Activated CD4-positive, alpha-beta memory T cell treated with anti-CD3 and anti-CD28 coated beads for 36 hours (primary cell): ENCODE measurements at regions not wholly inside any gene's neighbourhood (a gene's known extent, or its start where the extent isn't known, plus 50 kb on each side); places are given as distances from the start of the nearest gene placed in this dataset.

Experiments
- CTCF ChIA-PET: fragments of 350-600 bp; sonication (Branson Sonifier 250); formaldehyde crosslinking; loops from one replicate; lab custom pipeline; 2021; ENCODE audit warnings: antibody characterized with exemption, inconsistent platforms; lab: Charles Lee
- POLR2A ChIA-PET: fragments of 350-600 bp; sonication (Branson Sonifier 250); formaldehyde crosslinking; loops from one replicate; lab custom pipeline; 2021; ENCODE audit warnings: antibody characterized with exemption; lab: Charles Lee
- DNase-seq: peaks from one replicate; pipeline ENCODE4 v3.0.0-alpha.2; 2020
- H3K27ac Mint-ChIP-seq: one replicate; pipeline ENCODE4 v1.8.0; 2021; ENCODE audit warnings: mixed read lengths
- H3K27me3 Mint-ChIP-seq: one replicate; pipeline ENCODE4 v1.8.0; 2021; ENCODE audit warnings: mixed read lengths
- H3K36me3 Mint-ChIP-seq: one replicate; pipeline ENCODE4 v1.8.0; 2021; ENCODE audit warnings: mixed read lengths
- H3K4me1 Mint-ChIP-seq: one replicate; pipeline ENCODE4 v1.8.0; 2021; ENCODE audit warnings: low read depth, mixed read lengths
- H3K4me3 Mint-ChIP-seq: one replicate; pipeline ENCODE4 v1.8.0; 2021; ENCODE audit warnings: mild to moderate bottlenecking, mixed read lengths
- H3K9me3 Mint-ChIP-seq: one replicate; pipeline ENCODE4 v1.8.0; 2021; ENCODE audit warnings: mixed read lengths
- intact Hi-C: fragments of 100-400 bp; cut with micrococcal nuclease; formaldehyde crosslinking; loops from one replicate; pipeline ENCODE4 v1.15.1; 2023

- intact Hi-C loops = no loop called here
- Mint-ChIP-seq H3K27ac (no peak overlapping the region), H3K4me1 (no peaks in the 10 kb centered on the region), H3K27me3 (peaks cover 15% of the 10 kb centered on the region), H3K36me3 (no peaks in the 10 kb centered on the region), H3K9me3 (no peaks in the 10 kb centered on the region), H3K4me3 (no peak overlapping the region)
- ChIA-PET POLR2A (no interaction called here), CTCF (no interaction called here)
- no peak for DNase-seq
Observed at GRCh38 chr16:54590836-54591235, 304.2 kb upstream of the IRX3 start.

GRCh38 chr16:54589326-54589725 is 302.7 kb upstream of the IRX3 start:
- CTCF ChIA-PET = no interaction called here
- intact Hi-C loops = no loop called here
- Mint-ChIP-seq H3K4me1 (no peaks in the 10 kb centered on the region), H3K27me3 (peaks cover 6% of the 10 kb centered on the region), H3K9me3 (no peaks in the 10 kb centered on the region), H3K4me3 (no peak overlapping the region), H3K36me3 (no peaks in the 10 kb centered on the region), H3K27ac (no peak overlapping the region)
- no peak for DNase-seq
- POLR2A ChIA-PET = no interaction called here

GRCh38 chr16:54588026-54588425 is 301.4 kb upstream of the IRX3 start:
- intact Hi-C loops = no loop called here
- H3K9me3 Mint-ChIP-seq = no peaks in the 10 kb centered on the region
- DNase-seq = no peak
- ChIA-PET POLR2A (no interaction called here), CTCF (no interaction called here)
- H3K4me1 Mint-ChIP-seq = no peaks in the 10 kb centered on the region
- no peak overlapping the region for H3K4me3 Mint-ChIP-seq
- no peaks in the 10 kb centered on the region for H3K36me3 Mint-ChIP-seq
- peaks cover 2% of the 10 kb centered on the region for H3K27me3 Mint-ChIP-seq
- no peak overlapping the region for H3K27ac Mint-ChIP-seq

GRCh38 chr16:54587176-54587515 is 300.6 kb upstream of the IRX3 start:
- POLR2A ChIA-PET = no interaction called here
- no peak overlapping the region for H3K27ac Mint-ChIP-seq
- H3K9me3 Mint-ChIP-seq = no peaks in the 10 kb centered on the region
- no peaks in the 10 kb centered on the region for H3K4me1 Mint-ChIP-seq
- intact Hi-C loops = no loop called here
- no peak for DNase-seq
- CTCF ChIA-PET = no interaction called here
- H3K36me3 Mint-ChIP-seq = no peaks in the 10 kb centered on the region
- no peak overlapping the region for H3K4me3 Mint-ChIP-seq
- H3K27me3 Mint-ChIP-seq = peaks cover 1% of the 10 kb centered on the region

DNA sequence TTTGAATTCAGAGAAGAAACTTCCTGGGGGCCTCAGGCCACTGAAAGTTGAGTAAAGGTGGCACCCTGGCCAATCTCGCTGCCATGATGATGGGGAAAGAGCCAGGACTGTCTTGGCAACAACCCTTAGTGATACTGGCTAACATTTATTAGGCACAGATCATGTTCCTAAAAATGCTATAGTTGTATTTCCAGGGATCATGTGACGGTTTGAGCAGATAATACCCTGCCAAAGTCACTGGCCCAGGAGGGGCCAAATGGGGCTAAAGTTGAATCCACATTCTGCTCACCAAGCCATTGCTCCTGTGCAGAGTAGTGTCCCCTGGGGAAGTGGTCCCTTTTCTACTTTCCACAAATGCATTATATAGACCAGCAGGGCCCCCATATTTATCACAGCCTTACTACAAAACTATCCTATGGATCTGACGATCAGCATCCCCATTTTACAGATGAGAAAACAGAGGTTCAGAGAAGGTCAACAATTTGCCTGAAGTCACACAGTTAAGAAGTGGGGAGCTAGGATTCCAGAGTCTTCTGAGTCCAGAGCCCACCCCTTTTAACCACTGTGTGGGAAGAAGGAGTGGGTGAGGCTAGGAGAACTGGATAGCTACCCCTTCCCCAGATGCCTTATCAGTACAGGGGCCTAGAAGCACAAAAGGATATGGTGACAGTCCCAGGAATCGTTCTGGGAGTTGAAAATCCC is 300.0 kb upstream of the IRX3 start:
- H3K9me3 Mint-ChIP-seq = no peaks in the 10 kb centered on the region
- no peak overlapping the region for H3K4me3 Mint-ChIP-seq
- no peaks in the 10 kb centered on the region for H3K36me3 Mint-ChIP-seq
- peaks cover 1% of the 10 kb centered on the region for H3K27me3 Mint-ChIP-seq
- H3K4me1 Mint-ChIP-seq = no peaks in the 10 kb centered on the region
- no peak overlapping the region for H3K27ac Mint-ChIP-seq
- no peak for DNase-seq
- ChIA-PET CTCF (no interaction called here), POLR2A (interaction anchor here (0.6 kb wide), 1 partner anchor 91 kb away, joined by 5 read pairs; no protein-coding TSS in a partner anchor)
- intact Hi-C loops = no loop called here

GRCh38 chr16:54585998-54586340 is 299.4 kb upstream of the IRX3 start:
- Mint-ChIP-seq H3K9me3 (no peaks in the 10 kb centered on the region), H3K4me3 (no peak overlapping the region), H3K36me3 (no peaks in the 10 kb centered on the region), H3K27ac (no peak overlapping the region), H3K4me1 (no peaks in the 10 kb centered on the region), H3K27me3 (peaks cover 1% of the 10 kb centered on the region)
- no peak for DNase-seq
- intact Hi-C loops = no loop called here
- ChIA-PET POLR2A (no interaction called here), CTCF (no interaction called here)

- intact Hi-C loops = no loop called here
- CTCF ChIA-PET = no interaction called here
- DNase-seq = no peak
- Mint-ChIP-seq H3K9me3 (no peaks in the 10 kb centered on the region), H3K4me1 (no peaks in the 10 kb centered on the region), H3K27ac (no peak overlapping the region), H3K4me3 (no peak overlapping the region), H3K27me3 (peaks cover 1% of the 10 kb centered on the region), H3K36me3 (no peaks in the 10 kb centered on the region)
- POLR2A ChIA-PET = no interaction called here
Observed at GRCh38 chr16:54585094-54585997, 298.8 kb upstream of the IRX3 start.

- peaks cover 1% of the 10 kb centered on the region for H3K27me3 Mint-ChIP-seq
- no peak overlapping the region for H3K4me3 Mint-ChIP-seq
- POLR2A ChIA-PET = no interaction called here
- H3K36me3 Mint-ChIP-seq = no peaks in the 10 kb centered on the region
- H3K4me1 Mint-ChIP-seq = no peaks in the 10 kb centered on the region
- intact Hi-C loops = no loop called here
- no peaks in the 10 kb centered on the region for H3K9me3 Mint-ChIP-seq
- DNase-seq = no peak
- CTCF ChIA-PET = no interaction called here
- H3K27ac Mint-ChIP-seq = no peak overlapping the region
Observed at GRCh38 chr16:54584121-54584520, 297.5 kb upstream of the IRX3 start.

GRCh38 chr16:54582631-54583250 is 296.2 kb upstream of the IRX3 start:
- no peak overlapping the region for H3K27ac Mint-ChIP-seq
- ChIA-PET POLR2A (no interaction called here), CTCF (no interaction called here)
- no peak overlapping the region for H3K4me3 Mint-ChIP-seq
- no peaks in the 10 kb centered on the region for H3K4me1 Mint-ChIP-seq
- H3K27me3 Mint-ChIP-seq = peaks cover 5% of the 10 kb centered on the region
- intact Hi-C loops = no loop called here
- no peak for DNase-seq
- no peaks in the 10 kb centered on the region for H3K9me3 Mint-ChIP-seq
- H3K36me3 Mint-ChIP-seq = no peaks in the 10 kb centered on the region

DNA sequence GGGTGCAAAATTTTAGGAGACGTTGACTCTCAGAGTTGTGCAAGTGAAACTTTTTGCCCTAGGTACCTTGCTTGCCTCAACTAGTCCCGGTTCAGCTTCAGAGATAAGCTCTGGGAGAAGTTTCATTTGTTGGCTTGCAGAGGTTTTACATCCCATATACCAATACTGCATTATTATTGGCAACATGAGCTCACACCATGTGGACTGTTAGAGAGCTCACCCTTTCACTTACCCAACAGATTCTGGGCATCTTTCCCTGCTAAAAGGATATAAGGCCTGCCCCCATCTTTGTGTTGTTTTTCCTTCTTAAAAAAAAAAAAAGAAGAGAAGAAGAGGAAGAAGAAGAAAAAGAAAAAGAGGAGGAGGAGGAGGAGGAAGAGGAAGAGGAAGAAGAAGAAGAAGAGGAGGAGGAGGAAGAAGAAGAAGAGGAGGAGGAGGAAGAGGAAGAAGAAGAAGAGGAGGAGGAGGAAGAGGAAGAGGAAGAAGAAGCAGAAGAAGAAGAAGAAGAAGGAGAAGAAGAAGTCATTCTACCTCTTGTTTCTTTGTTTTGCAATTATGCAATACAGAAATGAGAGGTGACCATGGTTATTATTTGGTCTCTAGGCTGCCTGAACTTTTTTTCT is 292.6 kb upstream of the IRX3 start:
- no peaks in the 10 kb centered on the region for H3K9me3 Mint-ChIP-seq
- H3K4me3 Mint-ChIP-seq = no peak overlapping the region
- POLR2A ChIA-PET = no interaction called here
- H3K36me3 Mint-ChIP-seq = no peaks in the 10 kb centered on the region
- H3K4me1 Mint-ChIP-seq = no peaks in the 10 kb centered on the region
- H3K27me3 Mint-ChIP-seq = peaks cover 17% of the 10 kb centered on the region
- intact Hi-C loops = no loop called here
- DNase-seq = no peak
- CTCF ChIA-PET = no interaction called here
- no peak overlapping the region for H3K27ac Mint-ChIP-seq

DNA sequence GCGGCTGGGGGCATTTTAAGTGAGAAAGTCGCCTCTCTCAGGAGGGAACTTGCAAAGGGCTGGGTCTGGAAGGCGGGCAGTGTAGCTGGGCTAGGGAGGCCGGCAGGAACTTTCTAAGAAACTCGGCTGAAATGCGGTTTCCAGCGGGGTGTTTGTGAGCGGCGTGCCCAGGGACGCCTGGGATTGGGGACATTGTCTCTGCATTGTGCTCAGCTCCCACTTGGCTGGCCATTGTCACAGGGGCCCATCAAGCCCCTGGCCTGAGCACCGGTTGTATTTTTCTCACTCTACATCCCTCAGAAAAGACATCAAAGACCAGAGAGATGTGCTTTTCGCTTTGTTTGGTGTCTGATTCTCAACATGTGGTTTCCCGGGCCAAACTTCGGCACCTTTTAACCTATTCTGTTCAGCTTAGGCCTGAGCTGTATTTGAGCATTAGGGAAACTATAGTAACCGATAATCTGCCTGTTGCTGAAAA is 291.1 kb upstream of the IRX3 start:
- intact Hi-C loops = no loop called here
- no peak for DNase-seq
- Mint-ChIP-seq H3K9me3 (no peaks in the 10 kb centered on the region), H3K27me3 (peaks cover 17% of the 10 kb centered on the region), H3K36me3 (no peaks in the 10 kb centered on the region), H3K27ac (no peak overlapping the region), H3K4me3 (no peak overlapping the region), H3K4me1 (no peaks in the 10 kb centered on the region)
- ChIA-PET POLR2A (no interaction called here), CTCF (no interaction called here)

DNA sequence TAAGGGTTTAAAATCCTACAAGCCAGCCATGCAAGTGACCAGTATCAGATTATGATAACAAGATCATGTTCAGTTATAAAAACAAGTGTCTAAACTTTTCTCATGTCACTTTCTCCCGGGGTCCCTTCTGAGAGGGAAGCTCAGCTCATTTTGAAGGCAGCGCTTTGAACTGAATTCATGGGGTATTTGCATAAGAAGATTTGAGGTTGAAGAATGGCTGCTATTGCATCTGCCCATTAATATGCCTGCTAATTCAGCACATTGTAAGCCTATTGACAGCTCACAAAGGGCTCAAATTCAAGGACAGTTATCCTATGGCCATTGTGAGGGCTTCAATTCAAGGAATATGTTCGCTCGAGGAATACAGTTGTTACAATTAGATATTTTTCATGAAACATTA is 290.2 kb upstream of the IRX3 start:
- H3K36me3 Mint-ChIP-seq = no peaks in the 10 kb centered on the region
- ChIA-PET CTCF (no interaction called here), POLR2A (no interaction called here)
- H3K9me3 Mint-ChIP-seq = no peaks in the 10 kb centered on the region
- H3K27me3 Mint-ChIP-seq = peaks cover 17% of the 10 kb centered on the region
- DNase-seq = no peak
- intact Hi-C loops = no loop called here
- H3K27ac Mint-ChIP-seq = no peak overlapping the region
- no peaks in the 10 kb centered on the region for H3K4me1 Mint-ChIP-seq
- H3K4me3 Mint-ChIP-seq = no peak overlapping the region
